ENCODE measurements at regions not wholly inside any gene's neighbourhood (a gene's known extent, or its start where the extent isn't known, plus 50 kb on each side); places are given as distances from the start of the nearest gene placed in this dataset.
"Not testable (repeated sequence)": the region's sequence is repeated elsewhere in the genome, so short reads cannot be mapped to it uniquely, and the experiment has no call there.

GRCh38 chr1:187928696-187929095 is 1099.9 kb downstream of the PLA2G4A start:
- no peak for DNase-seq

GRCh38 chr1:187931776-187932175 is 1103.0 kb downstream of the PLA2G4A start:
- no peak for DNase-seq

GRCh38 chr1:187933562-187934419 is 1105.0 kb downstream of the PLA2G4A start:
- no peak for DNase-seq

GRCh38 chr1:187936667-187937066 is 1107.9 kb downstream of the PLA2G4A start:
- no peak for DNase-seq

- DNase-seq: no peak
Observed at GRCh38 chr1:187938092-187938491, 1109.3 kb downstream of the PLA2G4A start.

- no peak for DNase-seq
Observed at GRCh38 chr1:187942986-187943385, 1114.2 kb downstream of the PLA2G4A start.

GRCh38 chr1:187943606-187944403 is 1115.1 kb downstream of the PLA2G4A start:
- no peak for DNase-seq

GRCh38 chr1:187946661-187947060 is 1117.9 kb downstream of the PLA2G4A start:
- not testable (repeated sequence) for DNase-seq

- DNase-seq: no peak
Observed at GRCh38 chr1:187947359-187947758, 1118.6 kb downstream of the PLA2G4A start.

GRCh38 chr1:187948170-187948794 is 1119.5 kb downstream of the PLA2G4A start:
- no peak for DNase-seq

GRCh38 chr1:187949567-187949966 is 1120.8 kb downstream of the PLA2G4A start:
- DNase-seq: no peak

- no peak for DNase-seq
Observed at GRCh38 chr1:187951817-187952216, 1123.1 kb downstream of the PLA2G4A start.

- DNase-seq: no peak
Observed at GRCh38 chr1:187952446-187952845, 1123.7 kb downstream of the PLA2G4A start.

GRCh38 chr1:187956975-187957374 is 1128.2 kb downstream of the PLA2G4A start:
- DNase-seq: no peak

- DNase-seq: no peak
Observed at GRCh38 chr1:187958207-187958606, 1129.5 kb downstream of the PLA2G4A start.

GRCh38 chr1:187959062-187959461 is 1130.3 kb downstream of the PLA2G4A start:
- DNase-seq: no peak

- DNase-seq: no peak
Observed at GRCh38 chr1:187960125-187960638, 1131.4 kb downstream of the PLA2G4A start.

- no peak for DNase-seq
Observed at GRCh38 chr1:187961895-187962294, 1133.1 kb downstream of the PLA2G4A start.

GRCh38 chr1:187971851-187972250 is 1143.1 kb downstream of the PLA2G4A start:
- DNase-seq: no peak

GRCh38 chr1:187977298-187977697 is 1148.5 kb downstream of the PLA2G4A start:
- DNase-seq: no peak

GRCh38 chr1:187985145-187985896 is 1156.6 kb downstream of the PLA2G4A start:
- no peak for DNase-seq

- DNase-seq: no peak
Observed at GRCh38 chr1:187985897-187986654, 1157.3 kb downstream of the PLA2G4A start.

Data from bone marrow (tissue), 2 donors.